Fibroblast of mammary gland (primary cell): ENCODE measurements at regions not wholly inside any gene's neighbourhood (a gene's known extent, or its start where the extent isn't known, plus 50 kb on each side); places are given as distances from the start of the nearest gene placed in this dataset.

ENCODE experiments used
- DNase-seq: peaks from one replicate; pipeline ENCODE4 v3.0.0-alpha.2; 2010; ENCODE audit warnings: low read depth
- H3K4me3 ChIP-seq: 2 replicates; pipeline ENCODE4 v1.5.1; 2011; ENCODE audit warnings: low read depth, mild to moderate bottlenecking, low read length, moderate library complexity; ENCODE audit not compliant: control insufficient read depth
- CTCF ChIP-seq: conservative IDR thresholded peaks from 2 replicates; pipeline ENCODE4 v1.5.1; 2011; ENCODE audit warnings: low read depth, low read length, inconsistent platforms; ENCODE audit not compliant: control insufficient read depth, insufficient read depth

- no peak for TF ChIP-seq CTCF
- DNase-seq = no peak
- no peak overlapping the region for H3K4me3 ChIP-seq
Measured at GRCh38 chr6:23855497-23856116, 270.4 kb upstream of the NRSN1 start.

GRCh38 chr6:23870496-23870895 lies 255.5 kb upstream of the NRSN1 start:
- H3K4me3 ChIP-seq = no peak overlapping the region
- no peak for DNase-seq
- no peak for TF ChIP-seq CTCF

- DNase-seq = no peak
- H3K4me3 ChIP-seq = no peak overlapping the region
- no peak for TF ChIP-seq CTCF
Measured at GRCh38 chr6:23873161-23873560, 252.9 kb upstream of the NRSN1 start.

- no peak overlapping the region for H3K4me3 ChIP-seq
- DNase-seq = no peak
- no peak for TF ChIP-seq CTCF
Measured at GRCh38 chr6:23875006-23875405, 251.0 kb upstream of the NRSN1 start.

GRCh38 chr6:23879816-23880215 lies 246.2 kb upstream of the NRSN1 start:
- DNase-seq = no peak
- H3K4me3 ChIP-seq = no peak overlapping the region
- TF ChIP-seq CTCF = no peak

- DNase-seq = peak; percentile 40
- no peak for TF ChIP-seq CTCF
- no peak overlapping the region for H3K4me3 ChIP-seq
Measured at GRCh38 chr6:23890543-23891227, 235.3 kb upstream of the NRSN1 start.
